PC-3 (cell line): ENCODE measurements at regions not wholly inside any gene's neighbourhood (a gene's known extent, or its start where the extent isn't known, plus 50 kb on each side); places are given as distances from the start of the nearest gene placed in this dataset.
"Not testable (repeated sequence)": the region's sequence is repeated elsewhere in the genome, so short reads cannot be mapped to it uniquely, and the experiment has no call there.

ENCODE experiments used
- CTCF ChIP-seq: fragments of 300-600 bp; sonication (generic); conservative IDR thresholded peaks from 2 replicates; pipeline ENCODE4 v1.5.1; 2017; ENCODE audit warnings: antibody characterized with exemption, low read depth, mild to moderate bottlenecking, low read length
- EZH2 ChIP-seq: fragments of 300-600 bp; sonication (generic); IDR thresholded peaks from one replicate; pipeline ENCODE4 v1.6.1; 2017; ENCODE audit warnings: antibody characterized with exemption, mild to moderate bottlenecking, low read length; ENCODE audit not compliant: unreplicated experiment

GRCh38 chr1:166695834-166696233, 143.4 kb upstream of the POGK start:
- not testable (repeated sequence) for TF ChIP-seq CTCF, EZH2
